ENCODE measurements at regions not wholly inside any gene's neighbourhood (a gene's known extent, or its start where the extent isn't known, plus 50 kb on each side); places are given as distances from the start of the nearest gene placed in this dataset.

DNA sequence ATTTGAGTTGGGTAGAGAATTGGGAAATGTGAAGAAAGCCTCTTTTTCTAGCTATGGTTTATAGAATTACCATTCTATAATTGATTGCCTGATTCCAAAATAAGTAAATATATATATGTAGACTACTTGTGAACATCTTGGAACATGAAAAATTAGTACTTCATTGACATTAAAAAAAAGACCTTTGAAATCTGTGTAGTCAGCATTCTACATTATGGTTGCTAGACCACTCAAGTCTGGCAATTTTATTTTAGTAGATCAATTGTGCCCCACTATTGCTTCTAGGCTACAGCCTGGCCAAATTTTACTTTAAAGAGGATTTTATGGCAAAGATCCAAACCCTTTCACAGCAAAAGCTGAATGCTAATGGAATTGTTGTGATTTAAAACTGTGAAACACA is 279.8 kb downstream of the IKZF2 start:
- TF ChIP-seq CTCF (conservative IDR thresholded peaks at IDR 0.05; ENCODE audit: low read length), result no peak
- no peak for TF ChIP-seq EZH2phosphoT487 (IDR thresholded peaks at IDR 0.05; ENCODE audit: borderline replicate concordance, low read depth, low read length)
